ENCODE measurements at regions not wholly inside any gene's neighbourhood (a gene's known extent, or its start where the extent isn't known, plus 50 kb on each side); places are given as distances from the start of the nearest gene placed in this dataset.

GRCh38 chr6:166714581-166714980 is 87.5 kb upstream of the RPS6KA2 start:
- peaks cover 10% of the 10 kb centered on the region for H3K4me1 Mint-ChIP-seq

DNA sequence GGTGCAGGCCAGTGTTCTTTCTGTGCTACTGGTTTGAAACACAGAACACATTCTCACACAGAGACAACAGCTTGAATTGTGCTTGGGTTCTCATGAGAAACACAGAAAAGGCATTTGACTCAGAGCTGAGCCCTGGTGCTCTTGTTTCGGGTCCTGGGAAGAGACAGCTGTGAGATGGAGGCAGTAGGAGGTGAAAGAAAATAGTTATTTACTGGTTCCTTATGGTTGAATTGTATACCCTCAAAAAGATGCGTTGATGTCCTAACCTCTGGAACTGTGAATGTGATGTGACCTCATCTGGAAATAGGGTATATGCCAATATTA is 87.1 kb upstream of the RPS6KA2 start:
- no peak for DNase-seq (ENCODE audit: low spot score)
- Mint-ChIP-seq H3K27me3 (ENCODE audit: insufficient read depth, low read depth) (peaks cover 2% of the 10 kb centered on the region), H3K4me1 (peaks cover 13% of the 10 kb centered on the region), H3K36me3 (no peaks in the 10 kb centered on the region), H3K9me3 (peaks cover 4% of the 10 kb centered on the region), H3K4me3 (no peak overlapping the region), H3K27ac (no peak overlapping the region)
- Histone ChIP-seq H3K4me2 (no peak overlapping the region), H3K36me3 (no peaks in the 10 kb centered on the region), H3K9ac (no peak overlapping the region), H4K20me1 (ENCODE audit: low read depth) (no peaks in the 10 kb centered on the region), H3K9me3 (ENCODE audit: low read depth) (no peaks in the 10 kb centered on the region), H2AFZ (replicated peaks) (no peak overlapping the region), H3F3A (ENCODE audit: low read depth) (no peaks in the 10 kb centered on the region), H3K4me3 (no peak overlapping the region), H3K79me2 (ENCODE audit: low read depth) (no peaks in the 10 kb centered on the region), H3K27ac (no peak overlapping the region), H3K27me3 (no peaks in the 10 kb centered on the region), H3K4me1 (no peaks in the 10 kb centered on the region)
- no peak for TF ChIP-seq EZH2phosphoT487 (IDR thresholded peaks at IDR 0.05)
- TF ChIP-seq EZH2 (IDR thresholded peaks at IDR 0.05), result no peak
- no peak for TF ChIP-seq CTCF (IDR thresholded peaks at IDR 0.05)

More at GRCh38 chr6:166714581-166714980, 87.5 kb upstream of the RPS6KA2 start:
- Mint-ChIP-seq H3K27me3 (ENCODE audit: insufficient read depth, low read depth) (peaks cover 2% of the 10 kb centered on the region), H3K36me3 (no peaks in the 10 kb centered on the region), H3K27ac (no peak overlapping the region), H3K4me3 (no peak overlapping the region), H3K9me3 (peaks cover 4% of the 10 kb centered on the region)
- H3K9ac ChIP-seq, result no peak overlapping the region
- no peak for DNase-seq (ENCODE audit: low spot score)
- H3K36me3 ChIP-seq, result no peaks in the 10 kb centered on the region
- no peaks in the 10 kb centered on the region for H3K27me3 ChIP-seq
- no peak overlapping the region for H3K4me3 ChIP-seq
- H3K4me2 ChIP-seq, result no peak overlapping the region
- no peaks in the 10 kb centered on the region for H3K9me3 ChIP-seq (ENCODE audit: low read depth)
- no peaks in the 10 kb centered on the region for H3F3A ChIP-seq (ENCODE audit: low read depth)
- H4K20me1 ChIP-seq (ENCODE audit: low read depth), result no peaks in the 10 kb centered on the region
- no peaks in the 10 kb centered on the region for H3K79me2 ChIP-seq (ENCODE audit: low read depth)
- no peak overlapping the region for H2AFZ ChIP-seq (replicated peaks)
- H3K4me1 ChIP-seq, result no peaks in the 10 kb centered on the region
- TF ChIP-seq EZH2 (IDR thresholded peaks at IDR 0.05), result no peak
- TF ChIP-seq CTCF (IDR thresholded peaks at IDR 0.05), result no peak
- no peak for TF ChIP-seq EZH2phosphoT487 (IDR thresholded peaks at IDR 0.05)
- H3K27ac ChIP-seq, result no peak overlapping the region

DNA sequence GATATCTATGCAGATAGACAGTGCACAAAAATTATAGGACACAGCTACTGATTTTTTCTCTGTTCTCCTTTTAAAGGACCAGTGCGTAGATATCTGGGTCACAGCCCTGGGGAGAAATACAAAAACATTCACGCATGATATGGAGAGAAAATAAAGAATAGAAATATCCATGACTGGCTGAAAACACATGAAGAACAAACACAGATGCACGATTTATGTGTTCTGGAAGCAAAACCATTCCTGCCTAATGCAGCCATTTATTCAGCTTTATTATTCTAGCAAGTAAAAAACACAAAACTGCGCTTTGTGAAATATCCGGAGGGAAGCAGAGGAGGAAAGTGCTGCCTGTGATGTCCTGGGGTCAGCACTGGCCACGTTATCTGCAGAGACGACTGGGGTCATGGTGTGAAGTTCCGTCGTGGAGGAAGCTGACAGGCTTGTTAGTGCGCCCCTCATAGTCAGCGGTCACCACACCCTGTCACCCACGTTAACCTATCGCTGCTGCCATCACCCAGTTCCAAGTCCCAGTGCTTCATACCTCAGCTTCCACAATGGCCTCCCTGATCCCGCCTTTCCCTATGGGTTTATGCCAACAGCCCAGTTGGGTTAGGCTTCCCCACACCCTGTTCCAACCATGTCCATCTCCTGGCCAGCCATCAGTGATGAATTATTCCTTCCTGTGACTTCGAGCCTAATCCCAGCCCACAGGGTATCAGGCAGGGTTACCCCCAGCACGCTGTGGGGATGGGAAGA is 86.6 kb upstream of the RPS6KA2 start:
- Histone ChIP-seq H3K4me3 (no peak overlapping the region), H3K36me3 (no peaks in the 10 kb centered on the region), H3K27ac (no peak overlapping the region), H3K4me1 (no peaks in the 10 kb centered on the region), H3K4me2 (no peak overlapping the region), H3K9ac (no peak overlapping the region), H3K27me3 (no peaks in the 10 kb centered on the region), H2AFZ (replicated peaks) (no peak overlapping the region), H4K20me1 (ENCODE audit: low read depth) (no peaks in the 10 kb centered on the region), H3K79me2 (ENCODE audit: low read depth) (no peaks in the 10 kb centered on the region), H3K9me3 (ENCODE audit: low read depth) (no peaks in the 10 kb centered on the region), H3F3A (ENCODE audit: low read depth) (no peaks in the 10 kb centered on the region)
- H3K27ac Mint-ChIP-seq, result no peak overlapping the region
- H3K9me3 Mint-ChIP-seq, result peaks cover 4% of the 10 kb centered on the region
- H3K4me3 Mint-ChIP-seq, result no peak overlapping the region
- H3K4me1 Mint-ChIP-seq, result peaks cover 13% of the 10 kb centered on the region
- peaks cover 2% of the 10 kb centered on the region for H3K27me3 Mint-ChIP-seq (ENCODE audit: insufficient read depth, low read depth)
- TF ChIP-seq EZH2phosphoT487 (IDR thresholded peaks at IDR 0.05) (no peak), CTCF (IDR thresholded peaks at IDR 0.05) (no peak), EZH2 (IDR thresholded peaks at IDR 0.05) (no peak)
- no peak for DNase-seq (ENCODE audit: low spot score)
- no peaks in the 10 kb centered on the region for H3K36me3 Mint-ChIP-seq

Data from neural progenitor cell (in vitro differentiated cells).